HepG2 (cell line): ENCODE measurements at regions not wholly inside any gene's neighbourhood (a gene's known extent, or its start where the extent isn't known, plus 50 kb on each side); places are given as distances from the start of the nearest gene placed in this dataset.

Experiments used
- ATAC-seq: fragments of 200-7000 bp; cut with Tn5 transposase; 3 replicates; pipeline ENCODE4 v1.9.1; 2020; ENCODE audit warnings: mild to moderate bottlenecking, moderate library complexity
- BruUV-seq: library from RNA; stranded (reverse); fragments of 400-500 nt; replicated peaks from 2 replicates; lab custom pipeline; 2021; lab: Mats Ljungman, UMichigan
- CTCF ChIA-PET: fragments of 300-600 bp; formaldehyde crosslinking; extraction: SDS; loops from one replicate; lab custom pipeline; 2021; ENCODE audit warnings: low total read pairs, inconsistent platforms, low intra/inter-chr PET ratio; lab: Yijun Ruan, JAX
- POLR2A ChIA-PET: fragments of 350-600 bp; sonication (Branson Sonifier 250); formaldehyde crosslinking; loops from one replicate; lab custom pipeline; 2020; ENCODE audit warnings: antibody characterized with exemption, inconsistent platforms; lab: Yijun Ruan, JAX
- DNase-seq: peaks from one replicate; pipeline ENCODE4 v3.0.0-alpha.2; 2015; ENCODE audit warnings: low spot score
- FAIRE-seq: peaks from 3 replicates; lab custom pipeline; 2011; peaks lifted over from hg19 to GRCh38; lab: Jason Lieb, UNC
- H2AFZ ChIP-seq: one replicate; pipeline ENCODE4 v1.6.1; 2011; ENCODE audit warnings: low read length, inconsistent platforms
- H3K27ac ChIP-seq: fragments of 300-600 bp; 3 replicates; pipeline ENCODE4 v1.8.0; 2011; ENCODE audit warnings: mixed run types, mild to moderate bottlenecking, mixed read lengths, low read length, inconsistent platforms; ENCODE audit not compliant: insufficient read depth; ENCODE audit errors: extremely low read length
- H3K27me3 ChIP-seq, 2 experiments: fragments of 200-600 bp in 1 of 2; 2 replicates in 1 of 2; 3 replicates in 1 of 2; pipeline versions ENCODE4 v1.6.0 to v1.8.0; 2011; ENCODE audit warnings: low read length in 2 of 2, mild to moderate bottlenecking in 2 of 2, moderate library complexity in 2 of 2, inconsistent platforms in 1 of 2; ENCODE audit not compliant: insufficient read depth in 2 of 2, control insufficient read depth in 1 of 2
- H3K36me3 ChIP-seq, 2 experiments: fragments of 200-600 bp in 1 of 2; replicated peaks in 1 of 2; 2 replicates in 1 of 2; 3 replicates in 1 of 2; pipeline versions ENCODE4 v1.5.1 to v1.8.0; 2011; ENCODE audit warnings: low read length in 2 of 2, inconsistent platforms in 1 of 2; ENCODE audit not compliant: insufficient read depth in 2 of 2, control insufficient read depth in 1 of 2
- H3K4me1 ChIP-seq: 2 replicates; pipeline ENCODE4 v1.5.1; 2012; ENCODE audit warnings: low read length, inconsistent platforms; ENCODE audit not compliant: insufficient read depth
- H3K4me2 ChIP-seq: 2 replicates; pipeline ENCODE4 v1.6.0; 2011; ENCODE audit warnings: low read depth, low read length, inconsistent platforms
- H3K4me3 ChIP-seq, 3 experiments: fragments of 200-600 bp in 1 of 3; sonication (generic), shearing (Covaris generic) in 1 of 3; replicated peaks in 1 of 3; 2 replicates each; pipeline ENCODE4 v1.5.1; 2011 to 2016; ENCODE audit warnings: low read length in 3 of 3, inconsistent platforms in 2 of 3, low read depth in 2 of 3, mild to moderate bottlenecking in 2 of 3, control low read depth in 1 of 3, mixed read lengths in 1 of 3; ENCODE audit not compliant: insufficient read depth in 1 of 3
- H3K79me2 ChIP-seq: one replicate; pipeline ENCODE4 v1.6.1; 2011; ENCODE audit warnings: low read length, inconsistent platforms; ENCODE audit not compliant: insufficient read depth
- H3K9ac ChIP-seq: 2 replicates; pipeline ENCODE4 v1.6.0; 2011; ENCODE audit warnings: mild to moderate bottlenecking, low read depth, low read length, inconsistent platforms; ENCODE audit not compliant: insufficient read depth
- H3K9me3 ChIP-seq: 2 replicates; pipeline ENCODE4 v1.5.1; 2012; ENCODE audit warnings: mild to moderate bottlenecking, low read length
- H4K20me1 ChIP-seq: 2 replicates; pipeline ENCODE4 v1.6.0; 2011; ENCODE audit warnings: inconsistent platforms, mild to moderate bottlenecking, low read length, moderate library complexity; ENCODE audit not compliant: insufficient read depth
- CTCF ChIP-seq: sonication (generic); formaldehyde crosslinking; IDR thresholded peaks from 2 replicates; pipeline ENCODE4 v1.5.0; 2020; ENCODE audit warnings: mild to moderate bottlenecking, missing genetic modification reagents, moderate library complexity
- GZF1 ChIP-seq: sonication (generic); formaldehyde crosslinking; IDR thresholded peaks from 2 replicates; pipeline ENCODE4 v1.5.1; 2020; ENCODE audit warnings: mild to moderate bottlenecking, missing genetic modification reagents
- ISX ChIP-seq: sonication (generic); formaldehyde crosslinking; conservative IDR thresholded peaks from 2 replicates; pipeline ENCODE4 v1.5.0; 2020; ENCODE audit warnings: missing genetic modification reagents
- NFKBIZ ChIP-seq: IDR thresholded peaks from 2 replicates; pipeline ENCODE4 v1.6.1; 2018; ENCODE audit warnings: missing genetic modification reagents, missing compliant biosample characterization
- NR0B2 ChIP-seq: sonication (generic); formaldehyde crosslinking; IDR thresholded peaks from 2 replicates; pipeline ENCODE4 v1.4.0; 2020; ENCODE audit warnings: mild to moderate bottlenecking, missing genetic modification reagents
- PHF5A ChIP-seq: IDR thresholded peaks from one replicate; pipeline ENCODE4 v1.6.1; 2018; ENCODE audit warnings: low read depth, missing genetic modification reagents; ENCODE audit not compliant: unreplicated experiment
- ZFP37 ChIP-seq: sonication (generic); formaldehyde crosslinking; IDR thresholded peaks from 2 replicates; pipeline ENCODE4 v1.4.0; 2020; ENCODE audit warnings: missing genetic modification reagents, borderline replicate concordance
- ZNF121 ChIP-seq: sonication (generic); formaldehyde crosslinking; IDR thresholded peaks from 2 replicates; pipeline ENCODE4 v1.5.0; 2020; ENCODE audit warnings: mild to moderate bottlenecking, missing genetic modification reagents
- ZNF180 ChIP-seq: sonication (generic); formaldehyde crosslinking; IDR thresholded peaks from 2 replicates; pipeline ENCODE4 v1.4.0; 2020; ENCODE audit warnings: low read depth, missing genetic modification reagents, borderline replicate concordance
- ZNF431 ChIP-seq: sonication (generic); formaldehyde crosslinking; IDR thresholded peaks from 2 replicates; pipeline ENCODE4 v1.9.0; 2022; ENCODE audit warnings: missing genetic modification reagents, low read depth, mild to moderate bottlenecking, borderline replicate concordance
- ZNF460 ChIP-seq: sonication (generic); formaldehyde crosslinking; IDR thresholded peaks from 2 replicates; pipeline ENCODE4 v1.5.1; 2020; ENCODE audit warnings: missing genetic modification reagents, mild to moderate bottlenecking, borderline replicate concordance
- ZNF790 ChIP-seq: sonication (generic); formaldehyde crosslinking; IDR thresholded peaks from 2 replicates; pipeline ENCODE4 v1.8.0; 2022; ENCODE audit warnings: missing genetic modification reagents, mild to moderate bottlenecking, borderline replicate concordance
- ZSCAN22 ChIP-seq: sonication (generic); formaldehyde crosslinking; IDR thresholded peaks from 2 replicates; pipeline ENCODE4 v1.4.0; 2020; ENCODE audit warnings: mild to moderate bottlenecking, missing genetic modification reagents
- WGBS: methylation state at CpG from one replicate; pipeline ENCODE4 v1.1.6; 2017; ENCODE audit warnings: low lambda C conversion rate; 5-methylcytosine and 5-hydroxymethylcytosine counted together
- in situ Hi-C: cut with HindIII; loops from 2 replicates; pipeline ENCODE4 v1.10.0; 2017; ENCODE audit warnings: low pct_unique_long_range_greater_than_20kb; ENCODE audit not compliant: extremely low pct_ligation_motif_present
- intact Hi-C: fragments of 100-400 bp; cut with micrococcal nuclease; formaldehyde crosslinking; loops from one replicate; pipeline ENCODE4 v1.10.0; 2022; ENCODE audit not compliant: unreplicated experiment
- TF ChIP-seq, protein P1 (sequence below): sonication (generic); formaldehyde crosslinking; IDR thresholded peaks from 2 replicates; pipeline ENCODE4 v1.5.0; 2020; ENCODE audit warnings: mild to moderate bottlenecking, missing genetic modification reagents
- TF ChIP-seq, protein P2 (sequence below): sonication (generic); formaldehyde crosslinking; IDR thresholded peaks from 2 replicates; pipeline ENCODE4 v1.5.0; 2020; ENCODE audit warnings: missing genetic modification reagents
- TF ChIP-seq, protein P3 (sequence below): sonication (generic); formaldehyde crosslinking; IDR thresholded peaks from 2 replicates; pipeline ENCODE4 v1.8.1; 2023; ENCODE audit warnings: missing genetic modification reagents, inconsistent platforms, borderline replicate concordance

DNA sequence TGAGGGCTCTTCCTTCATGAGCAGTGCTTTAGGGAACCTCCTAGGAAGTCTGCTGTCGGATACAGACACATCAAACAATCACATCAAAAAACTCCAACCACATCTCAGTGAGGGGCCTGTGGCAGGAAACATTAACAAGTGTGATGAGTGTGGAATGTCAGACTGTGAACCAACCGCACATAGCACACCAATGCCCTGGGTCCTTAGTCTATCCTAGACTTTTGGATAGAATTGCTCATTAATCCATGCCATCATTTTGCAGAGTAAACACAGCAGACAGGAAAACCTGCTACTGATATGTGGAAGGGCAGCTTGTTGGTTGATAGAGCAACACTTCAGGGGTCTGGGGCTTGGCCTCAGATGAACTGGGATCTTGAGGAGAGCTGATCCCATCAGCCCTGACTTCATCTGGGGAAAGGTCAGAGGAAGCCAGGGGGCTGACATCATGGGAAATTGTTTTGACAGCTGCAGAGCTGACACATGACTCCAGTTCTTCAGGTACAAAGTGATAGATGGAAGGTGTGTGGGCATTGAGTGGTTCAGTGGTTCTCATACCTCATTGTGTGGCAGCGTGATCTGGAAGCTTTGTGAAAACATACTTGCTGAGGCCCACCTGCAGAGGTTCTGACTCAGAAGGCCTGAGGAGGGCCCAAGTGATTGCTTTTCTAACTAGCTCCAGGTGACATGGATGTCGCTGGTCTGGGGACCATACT, 193.3 kb downstream of the DIRAS2 start:
- no peak for ATAC-seq
- POLR2A ChIA-PET, result no interaction called here
- Histone ChIP-seq H3K4me2 (no peak overlapping the region), H2AFZ (no peak overlapping the region), H3K9ac (no peak overlapping the region), H3K4me3 (no peak overlapping the region), H4K20me1 (no peaks in the 10 kb centered on the region), H3K9me3 (no peaks in the 10 kb centered on the region), H3K4me1 (no peaks in the 10 kb centered on the region), H3K79me2 (no peaks in the 10 kb centered on the region), H3K36me3 (no peaks in the 10 kb centered on the region), H3K27ac (no peak overlapping the region), H3K27me3 (no peaks in the 10 kb centered on the region)
- no peak for FAIRE-seq
- TF ChIP-seq, protein P1, sequence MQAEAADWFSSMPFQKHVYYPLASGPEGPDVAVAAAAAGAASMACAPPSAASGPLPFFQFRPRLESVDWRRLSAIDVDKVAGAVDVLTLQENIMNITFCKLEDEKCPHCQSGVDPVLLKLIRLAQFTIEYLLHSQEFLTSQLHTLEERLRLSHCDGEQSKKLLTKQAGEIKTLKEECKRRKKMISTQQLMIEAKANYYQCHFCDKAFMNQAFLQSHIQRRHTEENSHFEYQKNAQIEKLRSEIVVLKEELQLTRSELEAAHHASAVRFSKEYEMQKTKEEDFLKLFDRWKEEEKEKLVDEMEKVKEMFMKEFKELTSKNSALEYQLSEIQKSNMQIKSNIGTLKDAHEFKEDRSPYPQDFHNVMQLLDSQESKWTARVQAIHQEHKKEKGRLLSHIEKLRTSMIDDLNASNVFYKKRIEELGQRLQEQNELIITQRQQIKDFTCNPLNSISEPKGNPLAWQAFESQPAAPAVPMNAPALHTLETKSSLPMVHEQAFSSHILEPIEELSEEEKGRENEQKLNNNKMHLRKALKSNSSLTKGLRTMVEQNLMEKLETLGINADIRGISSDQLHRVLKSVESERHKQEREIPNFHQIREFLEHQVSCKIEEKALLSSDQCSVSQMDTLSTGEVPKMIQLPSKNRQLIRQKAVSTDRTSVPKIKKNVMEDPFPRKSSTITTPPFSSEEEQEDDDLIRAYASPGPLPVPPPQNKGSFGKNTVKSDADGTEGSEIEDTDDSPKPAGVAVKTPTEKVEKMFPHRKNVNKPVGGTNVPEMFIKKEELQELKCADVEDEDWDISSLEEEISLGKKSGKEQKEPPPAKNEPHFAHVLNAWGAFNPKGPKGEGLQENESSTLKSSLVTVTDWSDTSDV (CRISPR knock-in tag), result no peak
- TF ChIP-seq, protein P2, sequence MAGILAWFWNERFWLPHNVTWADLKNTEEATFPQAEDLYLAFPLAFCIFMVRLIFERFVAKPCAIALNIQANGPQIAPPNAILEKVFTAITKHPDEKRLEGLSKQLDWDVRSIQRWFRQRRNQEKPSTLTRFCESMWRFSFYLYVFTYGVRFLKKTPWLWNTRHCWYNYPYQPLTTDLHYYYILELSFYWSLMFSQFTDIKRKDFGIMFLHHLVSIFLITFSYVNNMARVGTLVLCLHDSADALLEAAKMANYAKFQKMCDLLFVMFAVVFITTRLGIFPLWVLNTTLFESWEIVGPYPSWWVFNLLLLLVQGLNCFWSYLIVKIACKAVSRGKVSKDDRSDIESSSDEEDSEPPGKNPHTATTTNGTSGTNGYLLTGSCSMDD (CRISPR knock-in tag), result no peak
- TF ChIP-seq GZF1 (CRISPR knock-in tag) (no peak), NFKBIZ (CRISPR knock-in tag) (no peak), ISX (CRISPR knock-in tag) (no peak), ZSCAN22 (no peak), ZNF121 (CRISPR knock-in tag) (no peak), ZNF460 (CRISPR knock-in tag) (no peak), PHF5A (CRISPR knock-in tag) (no peak), NR0B2 (CRISPR knock-in tag) (no peak), ZNF431 (CRISPR knock-in tag) (no peak), ZFP37 (CRISPR knock-in tag) (no peak), CTCF (no peak), ZNF790 (CRISPR knock-in tag) (no peak), ZNF180 (CRISPR knock-in tag) (no peak)
- TF ChIP-seq, protein P3, sequence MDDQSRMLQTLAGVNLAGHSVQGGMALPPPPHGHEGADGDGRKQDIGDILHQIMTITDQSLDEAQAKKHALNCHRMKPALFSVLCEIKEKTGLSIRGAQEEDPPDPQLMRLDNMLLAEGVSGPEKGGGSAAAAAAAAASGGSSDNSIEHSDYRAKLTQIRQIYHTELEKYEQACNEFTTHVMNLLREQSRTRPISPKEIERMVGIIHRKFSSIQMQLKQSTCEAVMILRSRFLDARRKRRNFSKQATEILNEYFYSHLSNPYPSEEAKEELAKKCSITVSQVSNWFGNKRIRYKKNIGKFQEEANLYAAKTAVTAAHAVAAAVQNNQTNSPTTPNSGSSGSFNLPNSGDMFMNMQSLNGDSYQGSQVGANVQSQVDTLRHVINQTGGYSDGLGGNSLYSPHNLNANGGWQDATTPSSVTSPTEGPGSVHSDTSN (CRISPR knock-in tag), result no peak
- in situ Hi-C loops, result no loop called here
- intact Hi-C loops, result no loop called here
- no TSS peak for BruUV-seq
- CTCF ChIA-PET, result no interaction called here
- no peak for DNase-seq
- WGBS, result 0% methylated on average over 4 of the region's 4 CpGs
